Lower leg skin (tissue), 4 donors: ENCODE measurements at regions not wholly inside any gene's neighbourhood (a gene's known extent, or its start where the extent isn't known, plus 50 kb on each side); places are given as distances from the start of the nearest gene placed in this dataset.
A peak's percentile ranks its signal among the peaks of the same experiment; 100 is the strongest.
"Not testable (repeated sequence)": the region's sequence is repeated elsewhere in the genome, so short reads cannot be mapped to it uniquely, and the experiment has no call there.

Source experiments
- DNase-seq, 2 donors: peaks; one replicate each; pipeline ENCODE4 v3.0.0-alpha.2; 2019; ENCODE audit warnings: low spot score in 2 of 2
- H3K4me3 ChIP-seq: fragments of 200-600 bp; sonication (generic); 2 replicates; pipeline ENCODE4 v1.5.1; 2017; ENCODE audit warnings: mild to moderate bottlenecking, low read depth; ENCODE audit not compliant: poor library complexity, severe bottlenecking
- POLR2A ChIP-seq, 2 donors: fragments of 450-650 bp; IDR thresholded peaks; one replicate each; pipeline ENCODE4 v1.6.1; 2016 to 2017; ENCODE audit warnings: antibody characterized with exemption in 2 of 2, mild to moderate bottlenecking in 1 of 2, moderate library complexity in 1 of 2
- WGBS, 2 donors: methylation state at CpG; one replicate each; pipeline ENCODE4 v1.1.5; 2018; 5-methylcytosine and 5-hydroxymethylcytosine counted together
- intact Hi-C: fragments of 100-400 bp; cut with DNase I; formaldehyde crosslinking; loops from one replicate; pipeline ENCODE4 v1.15.0; 2023; ENCODE audit warnings: low total_unique reads
- TF ChIP-seq, protein P1 (sequence below), 3 donors: fragments of 450-650 bp; IDR thresholded peaks; one replicate each; pipeline ENCODE4 v1.5.1; 2016; ENCODE audit warnings: antibody characterized with exemption in 3 of 3, mild to moderate bottlenecking in 3 of 3, moderate library complexity in 2 of 3

DNA sequence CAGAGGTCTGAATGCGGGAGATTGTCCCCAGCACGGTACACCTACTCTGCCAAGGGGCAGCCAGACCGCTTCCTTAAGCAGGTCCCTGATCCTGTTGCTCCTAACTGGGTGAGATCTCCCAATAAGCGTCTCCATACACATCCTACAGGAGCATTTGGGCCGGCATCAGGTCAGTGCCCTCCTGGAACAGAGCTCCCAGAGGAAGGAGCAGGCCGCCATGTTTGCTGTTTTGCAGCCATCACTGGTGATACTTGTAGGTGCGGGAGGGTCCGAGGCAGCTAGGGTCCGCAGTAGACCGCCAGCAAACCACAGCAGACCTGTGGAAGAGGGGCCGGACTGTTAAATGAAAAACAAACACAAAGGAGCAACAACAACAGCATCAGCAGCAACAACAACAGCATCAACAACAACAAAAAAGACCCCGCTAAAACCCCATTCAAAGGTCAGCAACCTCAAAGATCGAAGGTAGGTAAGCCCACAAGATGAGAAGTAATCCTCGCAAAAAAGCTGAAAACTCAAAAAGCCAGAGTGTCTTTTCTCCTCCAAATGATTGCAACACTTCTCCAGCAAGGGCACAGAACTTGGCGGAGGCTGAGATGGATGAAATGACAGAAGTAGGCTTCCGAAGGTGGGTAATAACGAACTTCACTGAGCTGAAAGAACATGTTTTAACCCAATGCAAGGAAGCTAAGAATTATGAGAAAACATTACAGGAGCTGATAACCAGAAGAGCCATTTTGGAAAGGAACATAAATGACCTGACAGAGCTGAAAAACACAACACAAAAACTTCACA, 79.0 kb upstream of the CDH7 start:
- no peak for DNase-seq
- 91% methylated on average over 16 to 17 of the region's 17 CpGs for WGBS, 2 donors
- intact Hi-C loops, result no loop called here
- peak overlapping the region; percentile 6 for H3K4me3 ChIP-seq
- TF ChIP-seq, protein P1, sequence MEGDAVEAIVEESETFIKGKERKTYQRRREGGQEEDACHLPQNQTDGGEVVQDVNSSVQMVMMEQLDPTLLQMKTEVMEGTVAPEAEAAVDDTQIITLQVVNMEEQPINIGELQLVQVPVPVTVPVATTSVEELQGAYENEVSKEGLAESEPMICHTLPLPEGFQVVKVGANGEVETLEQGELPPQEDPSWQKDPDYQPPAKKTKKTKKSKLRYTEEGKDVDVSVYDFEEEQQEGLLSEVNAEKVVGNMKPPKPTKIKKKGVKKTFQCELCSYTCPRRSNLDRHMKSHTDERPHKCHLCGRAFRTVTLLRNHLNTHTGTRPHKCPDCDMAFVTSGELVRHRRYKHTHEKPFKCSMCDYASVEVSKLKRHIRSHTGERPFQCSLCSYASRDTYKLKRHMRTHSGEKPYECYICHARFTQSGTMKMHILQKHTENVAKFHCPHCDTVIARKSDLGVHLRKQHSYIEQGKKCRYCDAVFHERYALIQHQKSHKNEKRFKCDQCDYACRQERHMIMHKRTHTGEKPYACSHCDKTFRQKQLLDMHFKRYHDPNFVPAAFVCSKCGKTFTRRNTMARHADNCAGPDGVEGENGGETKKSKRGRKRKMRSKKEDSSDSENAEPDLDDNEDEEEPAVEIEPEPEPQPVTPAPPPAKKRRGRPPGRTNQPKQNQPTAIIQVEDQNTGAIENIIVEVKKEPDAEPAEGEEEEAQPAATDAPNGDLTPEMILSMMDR (IDR thresholded peaks at IDR 0.05), result no peak
- TF ChIP-seq POLR2A (IDR thresholded peaks at IDR 0.05), result no peak

DNA sequence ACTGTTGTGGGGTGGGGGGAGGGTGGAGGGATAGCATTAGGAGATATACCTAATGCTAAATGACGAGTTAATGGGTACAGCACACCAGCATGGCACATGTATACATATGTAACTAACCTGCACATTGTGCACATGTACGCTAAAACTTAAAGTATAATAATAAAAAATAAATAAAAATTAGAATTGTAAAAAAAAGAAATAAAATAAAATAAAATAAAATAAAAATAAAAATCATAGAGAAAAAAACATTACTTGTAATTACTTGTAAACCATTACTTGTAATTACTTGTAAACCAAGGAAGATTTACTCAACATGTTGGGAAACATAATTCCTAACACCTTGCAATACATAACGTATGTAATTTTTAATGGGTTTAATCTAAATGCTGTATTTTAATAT, 80.7 kb upstream of the CDH7 start:
- 79 to 88% methylated on average over 3 of the region's 3 CpGs for WGBS, 2 donors
- intact Hi-C loops, DNase-seq, H3K4me3 ChIP-seq: not testable (repeated sequence)

DNA sequence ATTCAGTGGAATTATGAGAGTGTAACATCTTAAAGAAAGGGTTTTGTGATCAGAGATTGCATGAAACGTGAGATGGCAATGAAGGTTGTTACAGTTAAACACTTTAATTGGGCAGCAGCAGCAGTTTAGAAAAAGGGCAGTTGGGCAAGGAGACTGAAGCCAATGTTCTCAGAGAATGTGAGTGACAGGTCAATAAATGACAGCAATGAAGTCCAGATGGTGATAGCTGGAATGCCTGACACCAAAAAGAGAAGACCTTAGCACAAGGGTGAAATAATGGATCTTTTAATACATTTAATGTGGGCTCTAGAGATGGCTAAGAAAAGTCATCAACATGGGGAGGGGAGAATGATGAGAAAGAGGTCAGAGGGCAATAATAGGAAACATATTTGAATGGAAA, 89.4 kb upstream of the CDH7 start:
- WGBS, 2 donors, result 37 to 41% methylated on average over 1 of the region's 1 CpG
- no peak for DNase-seq
- intact Hi-C loops, result no loop called here
- H3K4me3 ChIP-seq, result no peak overlapping the region
- no peak for TF ChIP-seq POLR2A (IDR thresholded peaks at IDR 0.05)
- TF ChIP-seq, protein P1 (IDR thresholded peaks at IDR 0.05), result no peak

DNA sequence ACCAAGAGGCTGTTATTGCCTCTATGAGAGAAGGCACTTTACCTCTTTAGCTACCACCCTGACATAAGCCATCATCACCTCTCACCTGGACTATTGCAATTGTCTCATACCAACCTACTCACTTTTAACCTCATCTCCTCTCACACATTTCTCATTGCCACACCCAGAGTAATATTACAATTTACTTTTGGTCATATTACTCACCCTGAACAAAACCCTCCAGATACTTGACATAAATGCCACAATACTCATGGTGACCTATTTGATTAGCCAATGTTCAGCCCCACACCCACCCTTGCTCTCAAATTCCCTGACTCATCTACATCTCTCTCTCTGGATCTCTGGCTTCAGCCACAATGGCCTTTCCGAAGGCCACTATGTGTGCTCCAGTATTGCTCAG, 90.9 kb upstream of the CDH7 start:
- no peak overlapping the region for H3K4me3 ChIP-seq
- DNase-seq, result no peak
- intact Hi-C loops, result no loop called here
- 97 to 100% methylated on average over 1 of the region's 1 CpG for WGBS, 2 donors
- no peak for TF ChIP-seq POLR2A (IDR thresholded peaks at IDR 0.05)
- TF ChIP-seq, protein P1 (IDR thresholded peaks at IDR 0.05), result no peak

DNA sequence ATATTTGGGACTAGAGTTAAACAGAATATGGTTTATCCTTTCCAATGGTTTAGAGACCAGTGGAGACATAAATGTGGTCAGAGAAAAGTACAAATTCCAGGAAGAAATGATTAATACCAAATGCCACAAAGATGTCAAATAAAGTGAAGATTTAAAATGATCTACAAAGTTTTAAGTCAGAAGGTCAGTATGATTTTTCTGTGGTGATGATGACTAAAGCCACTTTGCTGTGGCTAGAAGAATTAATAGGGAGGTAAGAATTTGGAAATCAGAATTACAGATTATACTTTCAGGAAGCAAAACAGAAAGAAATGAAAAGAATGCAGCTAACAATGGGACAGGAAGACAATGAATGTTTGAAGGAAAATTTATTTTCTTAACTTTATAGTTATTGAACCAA, 91.5 kb upstream of the CDH7 start:
- no peak for DNase-seq
- H3K4me3 ChIP-seq, result no peak overlapping the region
- no peak for TF ChIP-seq POLR2A (IDR thresholded peaks at IDR 0.05)
- intact Hi-C loops, result no loop called here

DNA sequence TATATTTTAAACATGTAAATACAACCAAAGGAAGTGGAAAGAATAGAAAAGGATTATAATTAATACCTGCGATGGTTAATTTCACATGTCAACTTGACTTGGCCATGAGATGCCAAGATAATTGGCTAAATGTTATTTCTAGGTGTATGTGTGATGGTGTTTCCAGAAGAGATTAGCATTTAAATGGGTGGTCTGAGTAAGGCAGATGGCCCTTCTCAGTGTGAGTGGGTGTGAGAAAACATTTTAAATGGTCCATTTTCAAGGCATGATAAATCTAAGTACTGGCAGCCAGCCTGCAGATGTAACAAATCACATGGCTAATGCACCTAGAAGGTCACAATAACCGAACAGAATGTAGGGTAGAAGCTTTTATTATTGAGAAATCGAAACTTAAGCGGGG, 99.6 kb upstream of the CDH7 start:
- no peak overlapping the region for H3K4me3 ChIP-seq
- no peak for DNase-seq
- intact Hi-C loops, result no loop called here
- no peak for TF ChIP-seq POLR2A (IDR thresholded peaks at IDR 0.05)
- TF ChIP-seq, protein P1 (IDR thresholded peaks at IDR 0.05), result no peak
- 80% methylated on average over 4 of the region's 4 CpGs for WGBS, 2 donors

DNA sequence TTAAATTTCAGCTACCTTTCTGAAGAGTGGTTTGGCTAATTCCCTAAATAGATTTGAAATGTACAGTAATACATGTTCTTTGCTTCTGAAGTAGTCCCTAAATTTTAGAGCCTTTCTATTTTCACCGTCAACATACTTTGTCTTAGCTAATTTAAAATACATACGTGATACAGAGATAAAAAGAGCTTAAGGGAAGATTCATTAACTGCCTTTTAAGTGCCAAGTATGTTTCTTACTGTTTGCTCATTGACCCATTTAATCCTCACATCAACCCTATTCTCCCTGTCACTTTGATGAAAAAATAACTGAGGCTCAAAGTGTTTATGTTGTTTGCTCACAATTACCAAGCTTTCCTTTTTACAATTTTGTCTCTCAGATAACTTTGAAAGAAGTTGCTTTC, 118.6 kb upstream of the CDH7 start:
- intact Hi-C loops, result no loop called here
- 45 to 57% methylated on average over 2 of the region's 2 CpGs for WGBS, 2 donors
- no peak overlapping the region for H3K4me3 ChIP-seq
- DNase-seq, result no peak
- TF ChIP-seq, protein P1 (IDR thresholded peaks at IDR 0.05), result no peak
- TF ChIP-seq POLR2A (IDR thresholded peaks at IDR 0.05), result no peak
